Transverse colon (tissue), 4 donors: ENCODE measurements at regions not wholly inside any gene's neighbourhood (a gene's known extent, or its start where the extent isn't known, plus 50 kb on each side); places are given as distances from the start of the nearest gene placed in this dataset.

Experiments used
- CTCF ChIP-seq, 5 experiments: fragments of 200-600 bp in 3 of 5; fragments of 450-650 bp in 2 of 5; sonication (generic) in 3 of 5; IDR thresholded peaks; 1 replicate in 2 of 5; 2 replicates in 3 of 5; pipeline ENCODE4 v1.5.1; 2016 to 2017; ENCODE audit warnings: antibody characterized with exemption in 5 of 5, inconsistent platforms in 3 of 5, mild to moderate bottlenecking in 2 of 5, moderate library complexity in 1 of 5
- EP300 ChIP-seq: sonication (generic); formaldehyde crosslinking; IDR thresholded peaks from one replicate; pipeline ENCODE4 v1.6.1; 2017; ENCODE audit warnings: antibody characterized with exemption, low read depth
- POLR2A ChIP-seq: fragments of 450-650 bp; IDR thresholded peaks from one replicate; pipeline ENCODE4 v1.6.1; 2016; ENCODE audit warnings: antibody characterized with exemption, mild to moderate bottlenecking, moderate library complexity
- POLR2AphosphoS5 ChIP-seq, 3 donors: sonication (generic); formaldehyde crosslinking; IDR thresholded peaks; one replicate each; pipeline ENCODE4 v1.6.1; 2016; ENCODE audit warnings: antibody characterized with exemption in 3 of 3

- no peak for TF ChIP-seq CTCF (IDR thresholded peaks at IDR 0.05)
- TF ChIP-seq POLR2A = no peak
- TF ChIP-seq EP300 = no peak
- TF ChIP-seq POLR2AphosphoS5 (IDR thresholded peaks at IDR 0.05) = no peak
These were observed 105.4 kb downstream of the MAFB start for GRCh38 chr20:40583636-40584035.
